ENCODE measurements at regions not wholly inside any gene's neighbourhood (a gene's known extent, or its start where the extent isn't known, plus 50 kb on each side); places are given as distances from the start of the nearest gene placed in this dataset.
"Not testable (repeated sequence)": the region's sequence is repeated elsewhere in the genome, so short reads cannot be mapped to it uniquely, and the experiment has no call there.

DNA sequence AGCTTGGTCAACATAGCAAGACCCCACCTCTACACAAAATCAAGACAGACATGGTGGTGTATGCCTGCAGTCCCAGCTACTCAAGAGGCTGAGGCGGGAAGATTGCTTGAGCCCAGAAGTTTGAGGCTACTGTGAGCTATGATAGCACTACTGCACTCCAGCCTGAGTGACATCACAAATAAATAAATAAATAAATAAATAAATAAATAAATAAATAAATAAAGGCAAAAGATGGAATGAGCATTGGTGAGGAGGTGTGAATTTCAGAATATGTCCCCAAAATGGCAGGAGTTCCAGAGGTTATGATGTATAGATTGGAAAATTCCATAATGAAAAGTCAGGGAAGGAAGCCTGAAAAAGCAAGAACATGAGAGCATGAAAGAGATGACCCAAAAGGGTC is 249.9 kb downstream of the MEX3B start:
- Histone ChIP-seq H3K9me3 (ENCODE audit: control insufficient read depth, low read length) (peaks cover 1% of the 10 kb centered on the region), H3K4me1 (ENCODE audit: control insufficient read depth in 1 of 2, insufficient read depth in 2 of 2, low read length in 2 of 2) (no peaks in the 10 kb centered on the region), H3K36me3 (ENCODE audit: control insufficient read depth in 1 of 2, insufficient read depth in 2 of 2, low read length in 1 of 2) (no peaks in the 10 kb centered on the region), H3K27ac (ENCODE audit: low read depth in 1 of 2, low read length in 2 of 2) (no peak overlapping the region), H3K4me3 (ENCODE audit: low read length in 2 of 2) (no peak overlapping the region), H3K27me3 (ENCODE audit: control insufficient read depth in 1 of 2, insufficient read depth in 2 of 2, low read length in 1 of 2) (peaks cover 0 to 3% of the 10 kb centered on the region in 2 donors)
- DNase-seq (no peak), ATAC-seq (ENCODE audit: low FRiP score) (no peak)
- 96 to 100% methylated on average over 1 of the region's 1 CpG for WGBS, 2 donors
- intact Hi-C loops (cut with DNase I), result loop anchor here in 1 of 2 donors (10.0 kb wide), 1 partner anchor 59 kb away; no protein-coding TSS in a partner anchor

- no peak for ATAC-seq (ENCODE audit: low FRiP score)
- intact Hi-C loops (cut with DNase I), result loop anchor here in 1 of 2 donors (10.0 kb wide), 1 partner anchor 62 kb away; no protein-coding TSS in a partner anchor
Measured at GRCh38 chr15:81792646-81793045, 253.2 kb downstream of the MEX3B start.

DNA sequence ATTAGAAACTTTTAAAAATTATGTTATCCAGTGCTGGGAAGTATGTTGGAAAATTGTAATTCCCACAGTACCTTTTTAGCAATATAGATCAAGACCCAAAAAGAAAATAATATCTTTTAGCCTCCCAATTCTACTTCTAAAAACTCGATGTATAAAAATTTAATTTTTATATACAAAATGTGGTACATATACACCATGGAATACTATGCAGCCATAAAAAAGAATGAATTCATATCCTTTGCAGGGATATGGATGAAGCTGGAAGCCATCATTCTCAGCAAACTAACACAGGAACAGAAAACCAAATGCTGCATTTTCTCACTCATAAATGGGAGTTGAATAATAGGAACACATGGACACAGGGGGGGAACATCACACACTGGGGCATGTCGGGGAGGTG is 254.5 kb downstream of the MEX3B start:
- not testable (repeated sequence) for H3K27me3 ChIP-seq (ENCODE audit: control insufficient read depth in 1 of 2, insufficient read depth in 2 of 2, low read length in 1 of 2); H3K4me1 ChIP-seq (ENCODE audit: control insufficient read depth in 1 of 2, insufficient read depth in 2 of 2, low read length in 2 of 2); H3K36me3 ChIP-seq (ENCODE audit: control insufficient read depth in 1 of 2, insufficient read depth in 2 of 2, low read length in 1 of 2); ATAC-seq (ENCODE audit: low FRiP score); H3K9me3 ChIP-seq (ENCODE audit: control insufficient read depth, low read length); DNase-seq; H3K27ac ChIP-seq (ENCODE audit: low read depth in 1 of 2, low read length in 2 of 2); H3K4me3 ChIP-seq (ENCODE audit: low read length in 2 of 2)
- intact Hi-C loops (cut with DNase I), result loop anchor here in 1 of 2 donors (10.0 kb wide), 1 partner anchor 63 kb away; no protein-coding TSS in a partner anchor
- WGBS, 2 donors, result 95 to 99% methylated on average over 2 of the region's 2 CpGs

More at GRCh38 chr15:81792646-81793045, 253.2 kb downstream of the MEX3B start:
- no peak overlapping the region for H3K4me3 ChIP-seq (ENCODE audit: low read length in 2 of 2)
- H3K27ac ChIP-seq (ENCODE audit: low read depth in 1 of 2, low read length in 2 of 2), result no peak overlapping the region
- H3K36me3 ChIP-seq (ENCODE audit: control insufficient read depth in 1 of 2, insufficient read depth in 2 of 2, low read length in 1 of 2), result no peaks in the 10 kb centered on the region
- peaks cover 1% of the 10 kb centered on the region for H3K9me3 ChIP-seq (ENCODE audit: control insufficient read depth, low read length)
- DNase-seq, result no peak
- 88 to 89% methylated on average over 2 of the region's 2 CpGs for WGBS, 2 donors
- peaks cover 0 to 3% of the 10 kb centered on the region in 2 donors for H3K27me3 ChIP-seq (ENCODE audit: control insufficient read depth in 1 of 2, insufficient read depth in 2 of 2, low read length in 1 of 2)
- H3K4me1 ChIP-seq (ENCODE audit: control insufficient read depth in 1 of 2, insufficient read depth in 2 of 2, low read length in 2 of 2), result no peaks in the 10 kb centered on the region

DNA sequence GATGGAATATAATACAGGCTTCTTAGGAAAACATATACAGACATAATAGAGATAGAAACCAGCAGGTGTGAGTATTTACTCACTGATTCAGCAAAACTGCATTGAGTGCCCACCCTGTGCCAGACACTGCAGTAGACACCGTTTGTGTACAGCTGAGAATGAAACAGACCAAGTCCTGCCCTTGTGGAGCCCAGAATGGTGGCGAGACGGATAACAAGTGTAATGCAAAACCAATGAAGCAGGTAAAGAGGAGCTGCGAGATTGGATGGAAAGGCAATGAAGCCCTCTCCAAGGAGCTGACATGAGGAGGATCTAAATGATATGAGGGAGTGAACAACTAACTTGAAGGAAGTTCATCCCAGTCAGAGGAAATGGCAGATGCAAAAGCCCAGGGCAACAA is 256.4 kb downstream of the MEX3B start:
- Histone ChIP-seq H3K4me3 (ENCODE audit: low read length in 2 of 2) (no peak overlapping the region), H3K36me3 (ENCODE audit: control insufficient read depth in 1 of 2, insufficient read depth in 2 of 2, low read length in 1 of 2) (no peaks in the 10 kb centered on the region), H3K27me3 (ENCODE audit: control insufficient read depth in 1 of 2, insufficient read depth in 2 of 2, low read length in 1 of 2) (no peaks in the 10 kb centered on the region), H3K9me3 (ENCODE audit: control insufficient read depth, low read length) (no peaks in the 10 kb centered on the region), H3K27ac (ENCODE audit: low read depth in 1 of 2, low read length in 2 of 2) (no peak overlapping the region), H3K4me1 (ENCODE audit: control insufficient read depth in 1 of 2, insufficient read depth in 2 of 2, low read length in 2 of 2) (no peaks in the 10 kb centered on the region)
- intact Hi-C loops (cut with DNase I), result no loop called here
- WGBS, 2 donors, result 94 to 95% methylated on average over 4 of the region's 4 CpGs
- DNase-seq, result no peak
- no peak for ATAC-seq (ENCODE audit: low FRiP score)

DNA sequence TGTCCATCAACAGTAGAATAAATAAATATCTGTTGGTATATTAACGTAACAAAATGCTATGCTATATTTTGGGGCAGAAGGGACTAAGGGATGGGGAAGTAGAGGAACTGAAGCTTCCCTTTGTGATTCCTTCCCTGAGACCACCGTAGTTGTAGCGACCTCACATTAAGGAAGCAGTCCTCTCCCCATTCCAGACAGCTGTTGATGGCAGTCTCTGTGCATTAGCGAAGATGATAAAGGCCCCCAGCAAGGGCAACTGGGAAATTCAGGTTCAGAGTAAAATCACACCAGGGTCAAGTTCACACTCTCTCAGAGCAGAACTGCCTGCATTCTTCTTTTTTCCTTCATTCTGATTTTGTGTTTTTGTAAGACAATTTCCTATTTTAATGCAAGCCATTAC is 259.0 kb downstream of the MEX3B start:
- intact Hi-C loops (cut with DNase I), result no loop called here
- DNase-seq (no peak), ATAC-seq (ENCODE audit: low FRiP score) (no peak)
- WGBS, 2 donors, result 84 to 90% methylated on average over 4 of the region's 4 CpGs
- H3K27ac ChIP-seq (ENCODE audit: low read depth in 1 of 2, low read length in 2 of 2), result no peak overlapping the region
- H3K36me3 ChIP-seq (ENCODE audit: control insufficient read depth in 1 of 2, insufficient read depth in 2 of 2, low read length in 1 of 2), result no peaks in the 10 kb centered on the region
- H3K27me3 ChIP-seq (ENCODE audit: control insufficient read depth in 1 of 2, insufficient read depth in 2 of 2, low read length in 1 of 2), result no peaks in the 10 kb centered on the region
- H3K9me3 ChIP-seq (ENCODE audit: control insufficient read depth, low read length), result no peaks in the 10 kb centered on the region
- no peak overlapping the region for H3K4me3 ChIP-seq (ENCODE audit: low read length in 2 of 2)
- H3K4me1 ChIP-seq (ENCODE audit: control insufficient read depth in 1 of 2, insufficient read depth in 2 of 2, low read length in 2 of 2), result no peaks in the 10 kb centered on the region

- DNase-seq, result no peak
- Histone ChIP-seq H3K4me3 (ENCODE audit: low read length in 2 of 2) (no peak overlapping the region), H3K9me3 (ENCODE audit: control insufficient read depth, low read length) (no peaks in the 10 kb centered on the region), H3K27ac (ENCODE audit: low read depth in 1 of 2, low read length in 2 of 2) (no peak overlapping the region), H3K4me1 (ENCODE audit: control insufficient read depth in 1 of 2, insufficient read depth in 2 of 2, low read length in 2 of 2) (no peaks in the 10 kb centered on the region), H3K36me3 (ENCODE audit: control insufficient read depth in 1 of 2, insufficient read depth in 2 of 2, low read length in 1 of 2) (no peaks in the 10 kb centered on the region), H3K27me3 (ENCODE audit: control insufficient read depth in 1 of 2, insufficient read depth in 2 of 2, low read length in 1 of 2) (no peaks in the 10 kb centered on the region)
- intact Hi-C loops (cut with DNase I), result no loop called here
- ATAC-seq (ENCODE audit: low FRiP score), result no peak
- 96 to 99% methylated on average over 5 of the region's 5 CpGs for WGBS, 2 donors
Measured at GRCh38 chr15:81785679-81786078, 260.1 kb downstream of the MEX3B start.

DNA sequence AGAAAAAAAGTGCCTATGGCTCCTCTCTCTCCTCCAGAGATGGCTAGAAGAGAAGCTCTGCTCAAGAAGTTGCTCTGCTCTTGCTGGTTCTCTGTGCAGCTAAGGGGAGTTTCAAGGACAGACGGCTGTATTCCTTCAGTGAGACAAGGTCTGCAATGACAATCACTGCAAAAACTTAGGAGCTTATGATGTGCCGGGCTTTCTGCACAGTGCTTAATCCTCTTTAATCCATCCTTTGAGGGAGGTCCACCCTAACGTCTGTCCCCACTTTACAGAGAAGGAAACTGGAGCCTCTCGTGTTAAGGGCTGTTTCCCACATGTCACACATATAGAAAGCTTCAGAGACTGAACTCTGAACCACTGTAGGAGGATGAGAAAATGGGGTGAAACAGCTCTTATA is 260.6 kb downstream of the MEX3B start:
- intact Hi-C loops (cut with DNase I), result no loop called here
- no peak overlapping the region for H3K27ac ChIP-seq (ENCODE audit: low read depth in 1 of 2, low read length in 2 of 2)
- no peak for ATAC-seq (ENCODE audit: low FRiP score)

DNA sequence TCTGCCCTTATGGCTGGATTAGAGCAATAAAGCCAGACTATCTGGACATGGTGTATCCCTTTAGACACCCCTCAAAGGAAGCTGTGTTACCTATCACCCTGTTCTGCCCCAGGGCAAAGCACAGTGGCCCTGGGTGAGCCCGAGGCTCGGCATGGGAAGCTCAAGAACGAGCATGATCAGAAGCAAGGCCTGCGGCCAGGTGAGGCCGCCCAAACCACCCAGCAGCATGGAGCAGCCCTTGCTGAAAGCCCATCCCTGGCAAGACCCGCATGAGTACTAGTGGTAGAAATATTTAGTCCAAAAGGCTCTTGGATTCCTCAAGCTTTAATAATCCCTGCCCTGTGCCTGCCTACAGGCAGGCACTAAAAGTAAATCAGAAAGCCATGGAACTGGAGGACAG is 261.1 kb downstream of the MEX3B start:
- peak; percentile 33 for ATAC-seq (ENCODE audit: low FRiP score)
- Histone ChIP-seq H3K4me1 (ENCODE audit: control insufficient read depth in 1 of 2, insufficient read depth in 2 of 2, low read length in 2 of 2) (no peaks in the 10 kb centered on the region), H3K27me3 (ENCODE audit: control insufficient read depth in 1 of 2, insufficient read depth in 2 of 2, low read length in 1 of 2) (no peaks in the 10 kb centered on the region), H3K4me3 (ENCODE audit: low read length in 2 of 2) (no peak overlapping the region), H3K27ac (ENCODE audit: low read depth in 1 of 2, low read length in 2 of 2) (no peak overlapping the region), H3K9me3 (ENCODE audit: control insufficient read depth, low read length) (no peaks in the 10 kb centered on the region), H3K36me3 (ENCODE audit: control insufficient read depth in 1 of 2, insufficient read depth in 2 of 2, low read length in 1 of 2) (no peaks in the 10 kb centered on the region)
- intact Hi-C loops (cut with DNase I), result no loop called here
- WGBS, 2 donors, result 93 to 95% methylated on average over 6 of the region's 6 CpGs
- DNase-seq, result no peak

More for the DNA sequence above, 260.6 kb downstream of the MEX3B start:
- DNase-seq, result no peak
- no peaks in the 10 kb centered on the region for H3K9me3 ChIP-seq (ENCODE audit: control insufficient read depth, low read length)
- no peaks in the 10 kb centered on the region for H3K4me1 ChIP-seq (ENCODE audit: control insufficient read depth in 1 of 2, insufficient read depth in 2 of 2, low read length in 2 of 2)
- H3K36me3 ChIP-seq (ENCODE audit: control insufficient read depth in 1 of 2, insufficient read depth in 2 of 2, low read length in 1 of 2), result no peaks in the 10 kb centered on the region
- 89 to 90% methylated on average over 4 of the region's 4 CpGs for WGBS, 2 donors
- H3K27me3 ChIP-seq (ENCODE audit: control insufficient read depth in 1 of 2, insufficient read depth in 2 of 2, low read length in 1 of 2), result no peaks in the 10 kb centered on the region
- H3K4me3 ChIP-seq (ENCODE audit: low read length in 2 of 2), result no peak overlapping the region

- H3K9me3 ChIP-seq (ENCODE audit: control insufficient read depth, low read length), result no peaks in the 10 kb centered on the region
- no peaks in the 10 kb centered on the region for H3K36me3 ChIP-seq (ENCODE audit: control insufficient read depth in 1 of 2, insufficient read depth in 2 of 2, low read length in 1 of 2)
- no peaks in the 10 kb centered on the region for H3K4me1 ChIP-seq (ENCODE audit: control insufficient read depth in 1 of 2, insufficient read depth in 2 of 2, low read length in 2 of 2)
- H3K4me3 ChIP-seq (ENCODE audit: low read length in 2 of 2), result no peak overlapping the region
- intact Hi-C loops (cut with DNase I), result no loop called here
- H3K27me3 ChIP-seq (ENCODE audit: control insufficient read depth in 1 of 2, insufficient read depth in 2 of 2, low read length in 1 of 2), result no peaks in the 10 kb centered on the region
- WGBS, 2 donors, result 98% methylated on average over 3 of the region's 3 CpGs
- no peak overlapping the region for H3K27ac ChIP-seq (ENCODE audit: low read depth in 1 of 2, low read length in 2 of 2)
- DNase-seq (no peak), ATAC-seq (ENCODE audit: low FRiP score) (no peak)
Measured at GRCh38 chr15:81783586-81783985, 262.2 kb downstream of the MEX3B start.
